Stimulated activated CD8-positive, alpha-beta memory T cell treated with anti-CD3 and anti-CD28 coated beads, Interleukin-7, amount 100 ng/mL, for 1 hour (primary cell): ENCODE measurements at regions not wholly inside any gene's neighbourhood (a gene's known extent, or its start where the extent isn't known, plus 50 kb on each side); places are given as distances from the start of the nearest gene placed in this dataset.
"Not testable (repeated sequence)": the region's sequence is repeated elsewhere in the genome, so short reads cannot be mapped to it uniquely, and the experiment has no call there.

Source experiments
- DNase-seq, 2 donors: peaks; one replicate each; pipeline ENCODE4 v3.0.0-alpha.2; 2020; ENCODE audit warnings: low read depth in 2 of 2

- DNase-seq: not testable (repeated sequence)
Measured at GRCh38 chr6:27585316-27585715, 112.4 kb upstream of the ZNF184 start.

DNA sequence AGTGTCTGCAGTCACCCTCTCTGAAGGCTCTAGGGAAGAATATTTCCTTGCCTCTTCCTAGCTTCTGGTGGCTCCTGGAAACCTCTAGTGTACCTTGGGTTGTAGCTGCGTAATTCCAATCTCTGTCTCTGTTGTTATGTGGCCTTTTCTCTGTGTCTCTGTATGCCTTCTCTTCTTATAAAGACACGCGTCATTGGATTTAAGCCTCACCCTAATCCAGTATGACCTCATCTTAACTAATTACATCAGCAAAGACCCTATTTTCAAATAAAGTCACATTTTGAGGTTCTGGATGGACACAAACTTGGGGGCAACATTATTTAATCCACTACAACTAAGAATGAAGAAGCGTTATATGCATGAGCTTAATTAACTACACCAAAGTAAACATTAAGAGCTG lies 111.4 kb upstream of the ZNF184 start:
- no peak for DNase-seq

GRCh38 chr6:27582928-27583725 lies 110.2 kb upstream of the ZNF184 start:
- no peak for DNase-seq

- no peak for DNase-seq
Measured at GRCh38 chr6:27579973-27580372, 107.1 kb upstream of the ZNF184 start.

GRCh38 chr6:27577922-27578321 lies 105.0 kb upstream of the ZNF184 start:
- no peak for DNase-seq

GRCh38 chr6:27575594-27576361 lies 102.9 kb upstream of the ZNF184 start:
- no peak for DNase-seq

DNA sequence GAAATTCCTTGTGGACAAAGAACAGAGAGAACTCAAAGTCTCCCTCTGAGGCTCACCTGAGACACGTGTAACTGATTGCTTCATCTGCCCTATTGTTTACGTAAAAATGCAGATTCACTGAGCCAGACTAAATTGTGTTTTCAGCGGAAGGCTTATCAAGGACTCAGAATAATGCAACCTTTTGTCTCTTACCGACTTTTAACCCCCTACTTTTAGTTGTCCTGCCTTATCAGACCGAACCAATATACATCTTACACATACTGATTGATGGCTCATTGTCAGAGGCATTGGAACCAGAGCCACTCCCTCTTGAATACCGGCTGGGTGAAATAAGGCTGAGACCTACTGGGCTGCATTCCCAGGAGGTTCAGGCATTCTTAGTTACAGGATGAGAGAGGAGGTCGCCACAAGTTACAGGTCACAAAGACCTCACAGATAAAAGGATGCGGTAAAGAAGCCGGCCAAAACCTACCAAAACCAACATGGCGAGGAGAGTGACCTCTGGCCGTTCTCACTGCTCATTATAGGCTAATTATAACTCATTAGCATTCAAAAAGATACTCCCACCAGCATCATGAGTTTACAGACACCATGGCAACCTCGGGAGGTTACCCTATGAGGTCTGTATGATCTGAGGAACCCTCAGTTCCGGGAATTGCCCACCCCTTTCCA lies 95.5 kb upstream of the ZNF184 start:
- no peak for DNase-seq

DNA sequence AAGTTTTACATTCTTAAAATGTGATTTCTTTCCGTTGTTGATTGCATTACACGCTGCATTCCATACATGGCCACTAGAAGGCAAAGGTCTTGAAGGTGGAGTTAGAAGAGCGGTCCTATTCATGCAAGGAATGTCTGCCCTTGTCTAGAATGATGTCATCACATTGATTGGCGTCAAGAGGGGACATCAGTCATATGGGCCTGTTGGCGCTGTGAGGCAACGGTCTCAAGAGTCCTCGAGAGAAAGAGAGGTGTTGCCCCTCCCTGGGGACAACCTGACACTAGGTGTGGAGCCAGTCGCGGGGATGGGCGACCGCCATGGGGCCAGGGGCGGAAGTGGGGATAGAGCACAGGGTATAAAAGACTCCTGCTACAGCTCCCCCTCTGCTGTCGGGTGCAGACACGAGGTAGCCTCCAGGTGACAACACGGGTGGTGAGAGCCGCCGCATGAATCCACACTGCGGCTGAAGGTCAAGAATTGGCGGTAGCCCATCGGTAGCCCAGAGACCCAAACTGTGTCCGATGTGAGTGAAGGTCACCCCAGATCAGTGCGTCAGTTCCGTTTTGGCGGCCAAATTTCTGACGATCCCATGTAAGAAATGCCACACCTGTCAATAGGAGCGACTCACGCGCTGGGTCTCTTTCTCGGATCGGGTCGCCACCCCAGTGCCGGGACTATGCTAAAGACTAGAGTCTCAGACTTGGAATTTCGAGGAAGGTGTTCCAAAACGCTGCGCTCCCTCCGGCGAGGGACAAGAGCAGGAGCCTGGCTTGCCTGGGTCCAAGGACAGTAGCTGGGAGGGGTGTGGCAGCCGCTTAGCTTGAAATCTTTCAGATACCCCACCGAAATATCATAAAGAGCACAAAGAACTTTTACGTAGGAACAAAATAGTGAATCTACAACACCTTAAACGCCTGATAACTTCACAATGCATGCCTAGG lies 93.2 kb upstream of the ZNF184 start:
- DNase-seq: no peak

GRCh38 chr6:27562027-27562410 lies 89.1 kb upstream of the ZNF184 start:
- DNase-seq: no peak

DNA sequence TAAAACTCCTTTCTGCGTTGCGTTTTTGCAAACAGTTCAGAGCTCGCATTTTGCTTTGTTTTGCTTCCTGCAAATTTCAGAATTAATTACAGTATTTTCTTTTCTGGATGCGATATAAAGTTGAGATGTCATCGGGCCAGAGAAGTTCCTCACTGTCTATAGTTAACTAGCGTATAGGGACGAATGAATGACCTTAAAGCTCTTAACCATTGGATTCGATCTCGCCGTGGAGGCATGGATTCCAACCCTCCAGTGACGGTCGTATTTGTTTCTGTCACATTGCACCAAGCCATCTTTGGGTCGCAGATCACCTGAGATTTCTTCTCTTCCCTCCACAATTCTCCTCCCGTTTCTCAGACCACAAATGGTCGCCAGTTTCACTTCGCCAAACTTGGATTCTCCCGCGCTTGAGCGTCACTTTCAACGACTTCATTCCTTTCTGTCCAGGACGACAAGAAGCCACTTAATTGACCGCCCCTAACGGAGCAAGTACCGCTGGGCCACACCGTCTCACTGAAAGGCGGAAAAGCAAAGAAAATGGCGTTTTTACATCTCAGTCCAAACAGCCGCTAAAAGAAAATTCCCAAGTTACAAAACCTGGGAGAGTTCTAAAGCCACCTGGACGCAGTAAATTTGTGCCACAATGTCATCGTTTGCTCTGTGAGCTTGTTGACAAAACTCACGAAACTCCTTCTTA lies 85.3 kb upstream of the ZNF184 start:
- no peak for DNase-seq

DNA sequence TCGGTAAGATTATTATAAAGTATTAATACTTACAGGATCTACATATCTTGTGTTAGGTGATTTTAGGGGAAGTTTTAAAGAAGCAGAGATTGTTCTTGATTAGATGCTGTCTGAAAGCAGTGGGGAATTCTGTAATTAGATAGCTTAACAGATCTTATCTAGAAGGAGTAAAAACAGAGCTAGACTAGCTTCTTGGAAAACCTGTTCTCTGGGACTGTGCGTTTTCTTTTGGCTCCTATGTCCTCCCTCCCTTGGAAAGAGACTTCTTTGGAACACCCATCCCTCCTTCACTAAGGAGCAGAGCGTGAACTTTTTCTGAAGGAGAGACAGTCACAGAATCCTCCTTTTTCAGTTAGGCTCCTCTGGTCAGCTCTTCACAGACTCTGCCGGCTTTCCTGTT lies 83.5 kb upstream of the ZNF184 start:
- DNase-seq: no peak

GRCh38 chr6:27553123-27553904 lies 80.4 kb upstream of the ZNF184 start:
- no peak for DNase-seq

GRCh38 chr6:27551607-27552006 lies 78.7 kb upstream of the ZNF184 start:
- DNase-seq: no peak

GRCh38 chr6:27550692-27551091 lies 77.8 kb upstream of the ZNF184 start:
- no peak for DNase-seq

DNA sequence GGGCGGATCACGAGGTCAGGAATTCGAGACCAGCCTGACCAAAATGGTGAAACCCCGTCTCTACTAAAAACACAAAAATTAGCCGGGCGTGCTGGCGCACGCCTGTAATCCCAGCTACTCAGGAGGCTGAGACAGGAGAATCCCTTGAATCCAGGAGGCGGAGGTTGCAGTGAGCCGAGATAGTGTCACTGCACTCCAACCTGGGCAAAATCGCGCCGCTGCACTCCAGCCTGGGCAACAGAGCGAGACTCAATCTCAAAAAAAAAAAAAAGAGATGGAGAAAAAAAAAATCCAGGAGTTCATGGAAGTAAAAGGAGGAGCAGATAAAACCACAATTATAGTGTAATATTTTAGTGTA lies 76.3 kb upstream of the ZNF184 start:
- DNase-seq: not testable (repeated sequence)

- no peak for DNase-seq
Measured at GRCh38 chr6:27547157-27548075, 74.5 kb upstream of the ZNF184 start.

DNA sequence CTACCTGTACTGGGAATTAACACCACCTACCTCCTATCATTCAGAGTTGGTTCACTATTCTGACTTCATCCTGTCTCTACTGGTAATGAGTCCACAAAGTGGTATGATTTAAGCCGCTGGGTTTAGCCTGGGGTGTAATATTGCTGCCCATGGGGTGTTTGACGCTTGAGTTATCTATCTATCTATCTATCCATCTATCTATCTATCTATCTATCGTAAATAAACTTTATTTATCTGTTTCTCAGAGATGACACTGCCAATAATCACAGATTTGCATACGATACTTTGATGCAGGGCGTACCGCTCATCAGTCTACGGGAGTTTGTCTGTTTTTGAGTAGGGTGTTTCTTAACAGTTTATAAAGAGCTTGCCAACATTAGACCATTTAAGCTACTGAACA lies 73.6 kb upstream of the ZNF184 start:
- no peak for DNase-seq

- DNase-seq: no peak
Measured at GRCh38 chr6:27545271-27546046, 72.6 kb upstream of the ZNF184 start.
